ENCODE measurements at regions not wholly inside any gene's neighbourhood (a gene's known extent, or its start where the extent isn't known, plus 50 kb on each side); places are given as distances from the start of the nearest gene placed in this dataset.
"Not testable (repeated sequence)": the region's sequence is repeated elsewhere in the genome, so short reads cannot be mapped to it uniquely, and the experiment has no call there.

- no peaks in the 10 kb centered on the region for H3K4me1 ChIP-seq (ENCODE audit: insufficient read depth)
- 82% methylated on average over 3 of the region's 3 CpGs for WGBS
- H3K4me3 ChIP-seq (ENCODE audit: low read depth, low read length) = no peak overlapping the region
- no peak for DNase-seq (ENCODE audit: extremely low spot score)
- H3K36me3 ChIP-seq (ENCODE audit: insufficient read depth) = no peaks in the 10 kb centered on the region
- H3K27ac ChIP-seq (ENCODE audit: low read depth) = no peak overlapping the region
Measured at GRCh38 chr5:57368010-57368409, 114.6 kb downstream of the ACTBL2 start.

GRCh38 chr5:57366744-57367143, 115.9 kb downstream of the ACTBL2 start:
- WGBS = 91% methylated on average over 1 of the region's 1 CpG

DNA sequence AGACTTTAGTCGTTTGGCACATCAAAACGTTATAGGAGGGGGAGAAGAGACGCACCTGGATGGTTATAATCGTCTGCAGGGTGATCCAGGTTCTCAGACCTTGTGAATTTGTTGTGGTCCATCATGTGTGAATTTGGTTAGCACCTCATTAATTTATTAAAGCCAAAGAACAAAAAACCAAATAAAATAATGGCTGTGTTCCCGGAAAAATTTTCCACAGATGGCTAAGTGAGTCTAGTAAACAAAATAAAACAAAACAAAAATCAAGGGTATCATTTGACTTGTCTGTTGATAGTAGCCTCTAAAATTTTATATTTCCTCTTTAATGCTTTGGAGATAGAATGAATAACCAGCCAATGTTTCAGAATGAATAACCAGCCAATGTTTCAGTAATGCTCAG, 119.7 kb downstream of the ACTBL2 start:
- no peak for DNase-seq (ENCODE audit: extremely low spot score)
- no peaks in the 10 kb centered on the region for H3K36me3 ChIP-seq (ENCODE audit: insufficient read depth)
- H3K4me3 ChIP-seq (ENCODE audit: low read depth, low read length) = no peak overlapping the region
- no peak overlapping the region for H3K27ac ChIP-seq (ENCODE audit: low read depth)
- 67% methylated on average over 5 of the region's 5 CpGs for WGBS
- no peaks in the 10 kb centered on the region for H3K4me1 ChIP-seq (ENCODE audit: insufficient read depth)

More at GRCh38 chr5:57366744-57367143, 115.9 kb downstream of the ACTBL2 start:
- H3K27ac ChIP-seq (ENCODE audit: low read depth) = no peak overlapping the region
- no peak overlapping the region for H3K4me3 ChIP-seq (ENCODE audit: low read depth, low read length)
- H3K4me1 ChIP-seq (ENCODE audit: insufficient read depth) = no peaks in the 10 kb centered on the region
- no peak for DNase-seq (ENCODE audit: extremely low spot score)
- no peaks in the 10 kb centered on the region for H3K36me3 ChIP-seq (ENCODE audit: insufficient read depth)

DNA sequence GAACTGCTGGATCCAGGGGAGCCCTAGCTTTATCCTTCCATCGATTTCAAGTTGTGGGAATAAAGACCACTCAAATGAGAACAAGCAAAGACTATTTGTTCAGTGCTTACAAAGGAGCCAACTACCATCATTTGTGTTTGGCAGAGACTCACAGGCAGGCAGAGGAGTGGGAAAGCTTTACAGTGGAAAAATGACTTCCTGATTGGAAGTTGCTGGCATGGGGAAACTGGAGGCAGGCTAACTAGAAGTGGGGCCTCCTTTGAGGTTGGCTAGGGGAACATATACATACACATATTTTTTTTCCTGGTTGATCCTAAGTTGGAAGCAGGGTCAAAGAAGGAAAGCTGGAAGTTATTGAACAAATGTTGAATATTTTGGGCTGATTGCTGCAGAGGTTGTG, 121.7 kb downstream of the ACTBL2 start:
- Histone ChIP-seq H3K27ac (ENCODE audit: low read depth) (no peak overlapping the region), H3K4me1 (ENCODE audit: insufficient read depth) (no peaks in the 10 kb centered on the region), H3K4me3 (ENCODE audit: low read depth, low read length) (no peak overlapping the region), H3K36me3 (ENCODE audit: insufficient read depth) (no peaks in the 10 kb centered on the region)
- 73% methylated on average over 1 of the region's 1 CpG for WGBS
- no peak for DNase-seq (ENCODE audit: extremely low spot score)

- Histone ChIP-seq H3K4me1 (ENCODE audit: insufficient read depth) (no peaks in the 10 kb centered on the region), H3K4me3 (ENCODE audit: low read depth, low read length) (no peak overlapping the region), H3K27ac (ENCODE audit: low read depth) (no peak overlapping the region), H3K36me3 (ENCODE audit: insufficient read depth) (no peaks in the 10 kb centered on the region)
- 83% methylated on average over 5 of the region's 5 CpGs for WGBS
- DNase-seq (ENCODE audit: extremely low spot score) = no peak
Measured at GRCh38 chr5:57358796-57359592, 123.6 kb downstream of the ACTBL2 start.

DNA sequence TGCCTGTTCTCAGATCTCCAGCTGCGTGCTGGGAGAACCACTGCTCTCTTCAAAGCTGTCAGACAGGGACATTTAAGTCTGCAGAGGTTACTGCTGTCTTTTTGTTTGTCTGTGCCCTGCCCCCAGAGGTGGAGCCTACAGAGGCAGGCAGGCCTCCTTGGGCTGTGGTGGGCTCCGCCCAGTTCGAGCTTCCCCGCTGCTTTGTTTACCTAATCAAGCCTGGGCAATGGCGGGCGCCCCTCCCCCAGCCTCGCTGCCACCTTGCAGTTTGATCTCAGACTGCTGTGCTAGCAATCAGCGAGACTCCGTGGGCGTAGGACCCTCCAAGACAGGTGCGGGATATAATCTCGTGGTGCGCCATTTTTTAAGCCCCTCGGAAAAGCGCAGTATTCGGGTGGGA, 125.8 kb downstream of the ACTBL2 start:
- not testable (repeated sequence) for H3K4me3 ChIP-seq (ENCODE audit: low read depth, low read length); DNase-seq (ENCODE audit: extremely low spot score); H3K27ac ChIP-seq (ENCODE audit: low read depth); H3K4me1 ChIP-seq (ENCODE audit: insufficient read depth); H3K36me3 ChIP-seq (ENCODE audit: insufficient read depth)
- 88% methylated on average over 12 of the region's 16 CpGs for WGBS

DNA sequence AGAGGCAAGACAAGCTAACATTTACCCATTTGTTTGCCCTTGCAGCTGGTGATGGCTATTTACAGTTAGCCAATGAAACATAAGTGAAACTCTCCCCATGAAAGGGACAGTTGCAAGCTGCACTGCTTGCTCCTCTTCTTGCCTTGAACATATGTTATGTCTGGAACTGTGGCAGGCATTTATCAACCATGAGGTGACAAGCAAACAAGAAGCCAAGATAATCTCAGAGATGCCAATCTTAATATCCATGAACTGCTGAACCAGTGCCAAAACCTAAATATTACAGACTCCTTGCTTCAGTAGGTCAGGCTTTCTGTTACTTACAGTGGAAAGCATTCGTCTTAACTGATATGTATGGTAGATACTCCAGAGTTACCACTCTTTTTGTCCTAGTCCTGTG, 133.4 kb downstream of the ACTBL2 start:
- Histone ChIP-seq H3K36me3 (ENCODE audit: insufficient read depth) (no peaks in the 10 kb centered on the region), H3K4me1 (ENCODE audit: insufficient read depth) (no peaks in the 10 kb centered on the region), H3K4me3 (ENCODE audit: low read depth, low read length) (no peak overlapping the region), H3K27ac (ENCODE audit: low read depth) (no peak overlapping the region)
- no peak for DNase-seq (ENCODE audit: extremely low spot score)
- WGBS = 72% methylated on average over 1 of the region's 1 CpG

GRCh38 chr5:57348376-57349140, 134.1 kb downstream of the ACTBL2 start:
- no peaks in the 10 kb centered on the region for H3K36me3 ChIP-seq (ENCODE audit: insufficient read depth)
- 36% methylated on average over 7 of the region's 7 CpGs for WGBS
- no peaks in the 10 kb centered on the region for H3K4me1 ChIP-seq (ENCODE audit: insufficient read depth)
- H3K4me3 ChIP-seq (ENCODE audit: low read depth, low read length) = no peak overlapping the region
- no peak overlapping the region for H3K27ac ChIP-seq (ENCODE audit: low read depth)
- DNase-seq (ENCODE audit: extremely low spot score) = no peak

DNA sequence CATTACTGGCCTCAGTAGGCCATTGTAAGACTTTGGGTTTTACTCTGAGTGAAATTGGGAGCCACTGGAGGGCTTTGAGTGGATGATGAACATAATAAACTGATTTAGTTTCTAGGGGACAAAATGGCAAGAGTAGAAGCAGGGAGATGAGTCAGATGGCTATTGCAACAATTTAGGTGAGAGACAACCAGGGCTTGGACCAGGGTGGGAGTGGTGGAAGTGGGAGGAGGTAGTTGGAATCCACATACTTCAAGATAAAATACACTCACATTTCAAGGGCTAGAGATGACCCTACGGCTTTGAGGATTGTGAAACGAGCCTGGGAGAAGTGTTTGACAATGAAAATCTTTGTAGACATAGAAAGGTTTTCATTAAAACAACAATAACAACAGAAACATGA, 136.3 kb downstream of the ACTBL2 start:
- 80% methylated on average over 2 of the region's 2 CpGs for WGBS
- H3K4me3 ChIP-seq (ENCODE audit: low read depth, low read length) = no peak overlapping the region
- no peaks in the 10 kb centered on the region for H3K4me1 ChIP-seq (ENCODE audit: insufficient read depth)

GRCh38 chr5:57341380-57341979, 141.1 kb downstream of the ACTBL2 start:
- no peak for DNase-seq (ENCODE audit: extremely low spot score)
- Histone ChIP-seq H3K27ac (ENCODE audit: low read depth) (no peak overlapping the region), H3K36me3 (ENCODE audit: insufficient read depth) (no peaks in the 10 kb centered on the region), H3K4me1 (ENCODE audit: insufficient read depth) (no peaks in the 10 kb centered on the region), H3K4me3 (ENCODE audit: low read depth, low read length) (no peak overlapping the region)
- 90% methylated on average over 4 of the region's 4 CpGs for WGBS

More for the DNA sequence above, 136.3 kb downstream of the ACTBL2 start:
- H3K36me3 ChIP-seq (ENCODE audit: insufficient read depth) = no peaks in the 10 kb centered on the region
- no peak for DNase-seq (ENCODE audit: extremely low spot score)
- H3K27ac ChIP-seq (ENCODE audit: low read depth) = no peak overlapping the region

GRCh38 chr5:57340681-57341080, 141.9 kb downstream of the ACTBL2 start:
- Histone ChIP-seq H3K36me3 (ENCODE audit: insufficient read depth) (no peaks in the 10 kb centered on the region), H3K4me3 (ENCODE audit: low read depth, low read length) (no peak overlapping the region), H3K27ac (ENCODE audit: low read depth) (no peak overlapping the region), H3K4me1 (ENCODE audit: insufficient read depth) (no peaks in the 10 kb centered on the region)
- WGBS = 90% methylated on average over 1 of the region's 1 CpG
- no peak for DNase-seq (ENCODE audit: extremely low spot score)

DNA sequence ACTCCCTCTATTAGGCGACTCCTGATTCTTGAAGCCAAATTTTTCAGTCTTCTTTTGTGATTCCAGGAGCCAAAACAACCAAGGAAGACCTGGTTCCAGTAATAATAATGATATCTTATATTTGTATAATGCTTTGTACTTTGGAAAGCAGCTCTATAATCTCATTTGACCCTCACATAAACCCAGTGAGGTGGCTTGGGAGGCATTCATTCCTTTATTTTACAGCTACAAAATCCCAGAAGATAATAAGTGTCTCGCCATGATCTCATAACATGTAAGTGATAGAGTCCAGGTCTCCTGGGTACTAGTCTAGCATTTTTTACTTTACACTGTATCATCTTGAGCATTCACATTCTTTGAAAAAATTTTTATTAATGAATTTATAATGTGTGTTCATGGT, 143.1 kb downstream of the ACTBL2 start:
- no peaks in the 10 kb centered on the region for H3K4me1 ChIP-seq (ENCODE audit: insufficient read depth)

GRCh38 chr5:57338868-57339340, 143.7 kb downstream of the ACTBL2 start:
- H3K27ac ChIP-seq (ENCODE audit: low read depth) = no peak overlapping the region
- no peak for DNase-seq (ENCODE audit: extremely low spot score)
- no peaks in the 10 kb centered on the region for H3K36me3 ChIP-seq (ENCODE audit: insufficient read depth)
- H3K4me1 ChIP-seq (ENCODE audit: insufficient read depth) = no peaks in the 10 kb centered on the region
- 76% methylated on average over 3 of the region's 3 CpGs for WGBS
- no peak overlapping the region for H3K4me3 ChIP-seq (ENCODE audit: low read depth, low read length)

More for the DNA sequence above, 143.1 kb downstream of the ACTBL2 start:
- Histone ChIP-seq H3K36me3 (ENCODE audit: insufficient read depth) (no peaks in the 10 kb centered on the region), H3K27ac (ENCODE audit: low read depth) (no peak overlapping the region), H3K4me3 (ENCODE audit: low read depth, low read length) (no peak overlapping the region)
- 82% methylated on average over 2 of the region's 2 CpGs for WGBS
- DNase-seq (ENCODE audit: extremely low spot score) = no peak

All from urinary bladder (tissue), 3 donors.